ENCODE measurements at regions not wholly inside any gene's neighbourhood (a gene's known extent, or its start where the extent isn't known, plus 50 kb on each side); places are given as distances from the start of the nearest gene placed in this dataset.

- H3K36me3 ChIP-seq (ENCODE audit: control insufficient read depth in 2 of 4, insufficient read depth in 4 of 4, low read length in 3 of 4): no peaks in the 10 kb centered on the region
- FAIRE-seq (no peak), DNase-seq (ENCODE audit: low read depth in 1 of 2, low spot score in 2 of 2) (no peak)
- H3K56ac ChIP-seq (replicated peaks; ENCODE audit: insufficient read length, low read depth, low read length): no peak overlapping the region
- H3K4me2 ChIP-seq (ENCODE audit: insufficient read depth in 1 of 2, low read depth in 2 of 2, low read length in 2 of 2): no peak overlapping the region
- no peak overlapping the region for H4K8ac ChIP-seq (ENCODE audit: extremely low read depth, insufficient read depth, low read length)
- H3K9ac ChIP-seq (replicated peaks in 1 of 4; ENCODE audit: extremely low read depth in 1 of 4, low read depth in 3 of 4, low read length in 3 of 4): no peak overlapping the region
- no peaks in the 10 kb centered on the region for H3K79me2 ChIP-seq (ENCODE audit: control insufficient read depth in 1 of 2, insufficient read depth in 2 of 2, low read length in 2 of 2)
- H3K27me3 ChIP-seq (replicated peaks in 1 of 4; ENCODE audit: control insufficient read depth in 3 of 4, extremely low read depth in 1 of 4, insufficient read depth in 3 of 4, low read length in 3 of 4): no peaks in the 10 kb centered on the region
- H3K27ac ChIP-seq (ENCODE audit: low read depth, low read length): no peak overlapping the region
- H3K9me3 ChIP-seq (ENCODE audit: insufficient read depth in 2 of 2, low read depth in 1 of 2, low read length in 1 of 2): no peaks in the 10 kb centered on the region
- H3K4ac ChIP-seq (replicated peaks; ENCODE audit: insufficient read length, low read depth, low read length): no peak overlapping the region
- no peak overlapping the region for H4K5ac ChIP-seq (ENCODE audit: insufficient read length, low read depth, low read length)
- no peak overlapping the region for H2AFZ ChIP-seq (ENCODE audit: low read length)
- H2AK5ac ChIP-seq (ENCODE audit: low read depth, low read length): no peak overlapping the region
- no peak overlapping the region for H3K4me3 ChIP-seq (ENCODE audit: extremely low read depth in 1 of 4, insufficient read depth in 2 of 4, low read depth in 3 of 4, low read length in 4 of 4)
- H2BK5ac ChIP-seq (ENCODE audit: low read depth, low read length): no peak overlapping the region
- 87% methylated on average over 2 of the region's 2 CpGs; no CpG with 5 or more reads in 1 of the 2 experiments for WGBS, 2 experiments (ENCODE audit: extremely low coverage in 1 of 2, insufficient coverage in 1 of 2, insufficient read length in 1 of 2, insufficient replicate concordance in 2 of 2, low coverage in 1 of 2, low lambda C conversion rate in 2 of 2, missing lambda C conversion rate in 1 of 2)
- ChIA-PET CTCF (ENCODE audit: partially characterized antibody) (no interaction called here), POLR2A (ENCODE audit: partially characterized antibody) (no interaction called here)
- H4K20me1 ChIP-seq (replicated peaks in 1 of 2; ENCODE audit: control insufficient read depth in 1 of 2, insufficient read depth in 2 of 2, low read length in 2 of 2): no peaks in the 10 kb centered on the region
- no peak overlapping the region for H2BK120ac ChIP-seq (replicated peaks; ENCODE audit: low read depth, low read length)
- H3K18ac ChIP-seq (ENCODE audit: extremely low read depth, low read length): no peak overlapping the region
- H3K79me1 ChIP-seq (ENCODE audit: low read depth, low read length): no peaks in the 10 kb centered on the region
- H2BK15ac ChIP-seq (ENCODE audit: low read length): no peak overlapping the region
- H3K4me1 ChIP-seq (replicated peaks in 1 of 4; ENCODE audit: control insufficient read depth in 3 of 4, insufficient read depth in 4 of 4, low read length in 3 of 4): no peaks in the 10 kb centered on the region
- TF ChIP-seq GABPA (IDR thresholded peaks at IDR 0.05; ENCODE audit: borderline replicate concordance, insufficient read depth, low read length) (no peak), SIN3A (conservative IDR thresholded peaks at IDR 0.05 in 1 of 2, IDR thresholded peaks at IDR 0.05 in 1 of 2; ENCODE audit: low read depth in 1 of 2, low read length in 2 of 2) (no peak), JUN (IDR thresholded peaks at IDR 0.05; ENCODE audit: low read depth, low read length) (no peak), SIX5 (IDR thresholded peaks at IDR 0.05; ENCODE audit: low read depth, low read length) (no peak), TEAD4 (IDR thresholded peaks at IDR 0.05; ENCODE audit: low read depth, low read length) (no peak)
- H3K14ac ChIP-seq (ENCODE audit: insufficient read length): no peak overlapping the region
- no peak overlapping the region for H2BK12ac ChIP-seq (ENCODE audit: low read depth, low read length)
- no peak overlapping the region for H4K91ac ChIP-seq (replicated peaks; ENCODE audit: insufficient read length, low read length)
- H3K23me2 ChIP-seq (ENCODE audit: low read depth, low read length): no peaks in the 10 kb centered on the region
- H3K23ac ChIP-seq (ENCODE audit: insufficient read length): no peak overlapping the region
- no peak overlapping the region for H2BK20ac ChIP-seq (ENCODE audit: low read length)
These were observed 58.8 kb upstream of the ZNF804B start for GRCh38 chr7:88700725-88701124.
